ENCODE measurements at regions not wholly inside any gene's neighbourhood (a gene's known extent, or its start where the extent isn't known, plus 50 kb on each side); places are given as distances from the start of the nearest gene placed in this dataset.

- TF ChIP-seq CTCF (IDR thresholded peaks at IDR 0.05 in 4 of 5, conservative IDR thresholded peaks at IDR 0.05 in 1 of 5) (no peak), POLR2A (IDR thresholded peaks at IDR 0.05) (no peak)
These were observed 638.8 kb upstream of the CFAP20DC start for GRCh38 chr3:59688636-59689035.

Data from gastrocnemius medialis (tissue), 4 donors.